ENCODE measurements at regions not wholly inside any gene's neighbourhood (a gene's known extent, or its start where the extent isn't known, plus 50 kb on each side); places are given as distances from the start of the nearest gene placed in this dataset.

DNA sequence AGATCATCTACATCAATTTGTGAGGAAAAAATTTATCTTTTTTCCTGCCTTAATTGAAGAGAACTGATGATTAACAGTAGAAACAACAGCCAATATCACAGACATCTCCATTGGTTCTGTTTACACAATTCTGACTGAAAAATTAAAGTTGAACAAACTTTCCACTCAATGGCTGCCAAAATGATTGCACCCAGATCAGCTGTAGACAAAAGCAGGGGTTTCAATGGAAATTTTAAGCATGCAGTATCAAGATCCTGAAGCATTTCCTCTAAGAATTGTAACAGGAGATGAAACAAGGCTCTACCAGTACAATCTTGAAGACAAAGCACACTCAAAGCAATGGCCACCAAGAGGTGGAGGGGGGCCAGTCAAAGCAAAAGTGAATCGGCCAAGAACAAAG, 231.6 kb upstream of the KRR1 start:
- TF ChIP-seq, protein P1, sequence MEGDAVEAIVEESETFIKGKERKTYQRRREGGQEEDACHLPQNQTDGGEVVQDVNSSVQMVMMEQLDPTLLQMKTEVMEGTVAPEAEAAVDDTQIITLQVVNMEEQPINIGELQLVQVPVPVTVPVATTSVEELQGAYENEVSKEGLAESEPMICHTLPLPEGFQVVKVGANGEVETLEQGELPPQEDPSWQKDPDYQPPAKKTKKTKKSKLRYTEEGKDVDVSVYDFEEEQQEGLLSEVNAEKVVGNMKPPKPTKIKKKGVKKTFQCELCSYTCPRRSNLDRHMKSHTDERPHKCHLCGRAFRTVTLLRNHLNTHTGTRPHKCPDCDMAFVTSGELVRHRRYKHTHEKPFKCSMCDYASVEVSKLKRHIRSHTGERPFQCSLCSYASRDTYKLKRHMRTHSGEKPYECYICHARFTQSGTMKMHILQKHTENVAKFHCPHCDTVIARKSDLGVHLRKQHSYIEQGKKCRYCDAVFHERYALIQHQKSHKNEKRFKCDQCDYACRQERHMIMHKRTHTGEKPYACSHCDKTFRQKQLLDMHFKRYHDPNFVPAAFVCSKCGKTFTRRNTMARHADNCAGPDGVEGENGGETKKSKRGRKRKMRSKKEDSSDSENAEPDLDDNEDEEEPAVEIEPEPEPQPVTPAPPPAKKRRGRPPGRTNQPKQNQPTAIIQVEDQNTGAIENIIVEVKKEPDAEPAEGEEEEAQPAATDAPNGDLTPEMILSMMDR (IDR thresholded peaks at IDR 0.05 in 2 of 3, conservative IDR thresholded peaks at IDR 0.05 in 1 of 3; ENCODE audit: insufficient read depth in 2 of 3, low read depth in 1 of 3, low read length in 3 of 3), result no peak
- no peak for TF ChIP-seq SMARCC2 (IDR thresholded peaks at IDR 0.05; ENCODE audit: low read depth)
- TF ChIP-seq RAD21 (CRISPR knock-in tag; conservative IDR thresholded peaks at IDR 0.05 in 1 of 2, IDR thresholded peaks at IDR 0.05 in 1 of 2), result no peak
